ENCODE measurements at regions not wholly inside any gene's neighbourhood (a gene's known extent, or its start where the extent isn't known, plus 50 kb on each side); places are given as distances from the start of the nearest gene placed in this dataset.

- H2BK20ac ChIP-seq (ENCODE audit: low read depth, low read length, poor library complexity, severe bottlenecking): no peak overlapping the region
- Mint-ChIP-seq H3K27me3 (ENCODE audit: low read depth) (peaks cover 1% of the 10 kb centered on the region; the same call in 1 of the 2 replicates), H3K36me3 (ENCODE audit: insufficient read depth in 1 of 3, low read depth in 3 of 3) (no peaks in the 10 kb centered on the region), H3K9me3 (no peaks in the 10 kb centered on the region), H3K27ac (no peak overlapping the region), H3K4me3 (no peak overlapping the region), H3K4me1 (peaks cover under 1% of the 10 kb centered on the region in 2 experiments; a peak in 2 of 4 replicates)
- H3K4me2 ChIP-seq (ENCODE audit: insufficient read depth, insufficient read length, low read length): no peak overlapping the region
- no peaks in the 10 kb centered on the region for H3K23me2 ChIP-seq (ENCODE audit: insufficient read length, low read depth, low read length, poor library complexity, severe bottlenecking)
- H3K4me1 ChIP-seq (ENCODE audit: insufficient read depth, low read length): no peaks in the 10 kb centered on the region
- H2BK5ac ChIP-seq (ENCODE audit: insufficient read length, low read length): no peak overlapping the region
- TF ChIP-seq CTCF (conservative IDR thresholded peaks at IDR 0.05): no peak
- H3K23ac ChIP-seq (ENCODE audit: insufficient read length, low read depth, low read length): no peak overlapping the region
- no peaks in the 10 kb centered on the region for H3K27me3 ChIP-seq (ENCODE audit: insufficient read depth, low read length)
- H3K9ac ChIP-seq (ENCODE audit: extremely low read depth, insufficient read length, low read length): no peak overlapping the region
- no peak overlapping the region for H2AFZ ChIP-seq (ENCODE audit: low read length)
- DNase-seq: no peak
- H3T11ph ChIP-seq (ENCODE audit: low read length): no peak overlapping the region
- H4K91ac ChIP-seq (ENCODE audit: insufficient read length, low read depth, low read length): no peak overlapping the region
- H4K20me1 ChIP-seq (ENCODE audit: control insufficient read depth, insufficient read depth, insufficient read length): no peaks in the 10 kb centered on the region
- no peak overlapping the region for H2BK12ac ChIP-seq (ENCODE audit: insufficient read length, low read depth, low read length)
- H4K8ac ChIP-seq (replicated peaks; ENCODE audit: insufficient read length, low read depth, low read length): no peak overlapping the region
- H2BK15ac ChIP-seq (ENCODE audit: low read depth, low read length): no peak overlapping the region
- H3K27ac ChIP-seq (ENCODE audit: insufficient read length, low read depth, low read length): no peak overlapping the region
- H3K14ac ChIP-seq (ENCODE audit: insufficient read depth, low read length): no peak overlapping the region
- no peak overlapping the region for H3K18ac ChIP-seq (ENCODE audit: insufficient read length, low read depth, low read length)
- no peaks in the 10 kb centered on the region for H3K79me1 ChIP-seq (ENCODE audit: insufficient read depth, low read depth, low read length, poor library complexity, severe bottlenecking)
- H3K56ac ChIP-seq (ENCODE audit: insufficient read length, low read depth, low read length): no peak overlapping the region
- H4K5ac ChIP-seq (ENCODE audit: insufficient read length, low read depth, low read length): no peak overlapping the region
- H2AK5ac ChIP-seq (ENCODE audit: insufficient read length, low read length): no peak overlapping the region
- WGBS (ENCODE audit: extremely low coverage, insufficient read length, low lambda C conversion rate): no CpG with 5 or more reads among the region's 14 CpGs
- no peak overlapping the region for H2BK120ac ChIP-seq (ENCODE audit: low read depth, low read length, poor library complexity, severe bottlenecking)
- H3K79me2 ChIP-seq (ENCODE audit: insufficient read depth, low read length): no peaks in the 10 kb centered on the region
- H3K9me3 ChIP-seq (ENCODE audit: control insufficient read depth, low read depth, low read length): no peaks in the 10 kb centered on the region
- H3K4ac ChIP-seq (ENCODE audit: low read depth, low read length): no peak overlapping the region
Observed at GRCh38 chr15:29183071-29183831, 86.4 kb downstream of the NSMCE3 start.

All from H9 (cell line).